Transverse colon (tissue), 4 donors: ENCODE measurements at regions not wholly inside any gene's neighbourhood (a gene's known extent, or its start where the extent isn't known, plus 50 kb on each side); places are given as distances from the start of the nearest gene placed in this dataset.

Experiments used
- DNase-seq: peaks from one replicate; pipeline ENCODE4 v3.0.0-alpha.2; 2019
- H3K27ac ChIP-seq, 4 donors: fragments of 200-600 bp; sonication (generic); 2 replicates each; pipeline ENCODE4 v1.5.1; 2016 to 2018; ENCODE audit warnings: inconsistent platforms in 4 of 4
- H3K27me3 ChIP-seq: fragments of 200-600 bp; sonication (generic); 2 replicates; pipeline ENCODE4 v1.5.1; 2017; ENCODE audit warnings: inconsistent platforms
- H3K36me3 ChIP-seq, 4 donors: fragments of 200-600 bp; sonication (generic); 2 replicates each; pipeline ENCODE4 v1.5.1; 2017 to 2019; ENCODE audit warnings: inconsistent platforms in 4 of 4
- H3K4me1 ChIP-seq, 4 donors: fragments of 200-600 bp; sonication (generic); 2 replicates each; pipeline ENCODE4 v1.5.1; 2017 to 2020; ENCODE audit warnings: inconsistent platforms in 4 of 4
- H3K4me3 ChIP-seq, 4 donors: fragments of 200-600 bp; sonication (generic); 1 replicate in 1 of 4; 2 replicates in 3 of 4; pipeline versions ENCODE4 v1.5.1 to v1.6.1; 2017 to 2019; ENCODE audit warnings: inconsistent platforms in 4 of 4
- H3K9me3 ChIP-seq, 2 donors: fragments of 200-600 bp; sonication (generic); 2 replicates each; pipeline ENCODE4 v1.5.1; 2017 to 2019; ENCODE audit warnings: inconsistent platforms in 2 of 2
- EP300 ChIP-seq: sonication (generic); formaldehyde crosslinking; IDR thresholded peaks from one replicate; pipeline ENCODE4 v1.6.1; 2017; ENCODE audit warnings: antibody characterized with exemption, low read depth
- POLR2A ChIP-seq: fragments of 450-650 bp; IDR thresholded peaks from one replicate; pipeline ENCODE4 v1.6.1; 2016; ENCODE audit warnings: antibody characterized with exemption, mild to moderate bottlenecking, moderate library complexity
- POLR2AphosphoS5 ChIP-seq, 3 donors: sonication (generic); formaldehyde crosslinking; IDR thresholded peaks; one replicate each; pipeline ENCODE4 v1.6.1; 2016; ENCODE audit warnings: antibody characterized with exemption in 3 of 3
- WGBS, 2 donors: methylation state at CpG; one replicate each; pipeline ENCODE4 v1.1.5; 2018; ENCODE audit warnings: low coverage in 1 of 2; 5-methylcytosine and 5-hydroxymethylcytosine counted together
- in situ Hi-C, 4 donors: fragments of 200-750 bp; cut with MboI; loops; one replicate each; pipeline versions ENCODE4 v1.15.0 to v1.15.1; 2017; ENCODE audit warnings: low sequenced_read_pairs in 3 of 4, low pct_ligation_motif_present in 1 of 4, low pct_unique_long_range_greater_than_20kb in 1 of 4
- intact Hi-C: fragments of 100-400 bp; cut with DNase I; formaldehyde crosslinking; loops from one replicate; pipeline ENCODE4 v1.15.1; 2023; ENCODE audit warnings: low total_unique reads
- TF ChIP-seq, protein P1 (sequence below), 5 experiments: fragments of 200-600 bp in 3 of 5; fragments of 450-650 bp in 2 of 5; sonication (generic) in 3 of 5; IDR thresholded peaks; 1 replicate in 2 of 5; 2 replicates in 3 of 5; pipeline ENCODE4 v1.5.1; 2016 to 2017; ENCODE audit warnings: antibody characterized with exemption in 5 of 5, inconsistent platforms in 3 of 5, mild to moderate bottlenecking in 2 of 5, moderate library complexity in 1 of 5

DNA sequence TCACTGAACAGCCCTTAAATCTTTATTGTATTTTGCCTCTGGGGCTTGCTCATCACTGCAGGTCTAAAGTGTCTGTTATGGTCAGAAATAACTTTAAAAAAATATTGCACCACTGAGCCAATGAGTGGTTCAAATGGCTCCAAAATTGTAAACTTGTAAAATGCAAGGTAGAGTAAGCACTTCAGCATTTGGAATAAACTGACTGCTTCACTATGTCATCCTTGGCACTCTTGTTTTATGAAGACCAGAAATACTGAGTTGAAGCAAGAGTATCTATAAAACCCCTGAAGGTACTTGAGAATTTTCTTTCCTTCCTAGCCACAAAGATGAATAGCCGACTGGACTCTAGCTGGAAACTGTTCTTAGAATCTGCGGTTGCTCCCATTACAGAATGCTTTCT is 390.3 kb upstream of the DPH6 start:
- TF ChIP-seq POLR2A (no peak), EP300 (no peak), POLR2AphosphoS5 (IDR thresholded peaks at IDR 0.05) (no peak)
- TF ChIP-seq, protein P1, sequence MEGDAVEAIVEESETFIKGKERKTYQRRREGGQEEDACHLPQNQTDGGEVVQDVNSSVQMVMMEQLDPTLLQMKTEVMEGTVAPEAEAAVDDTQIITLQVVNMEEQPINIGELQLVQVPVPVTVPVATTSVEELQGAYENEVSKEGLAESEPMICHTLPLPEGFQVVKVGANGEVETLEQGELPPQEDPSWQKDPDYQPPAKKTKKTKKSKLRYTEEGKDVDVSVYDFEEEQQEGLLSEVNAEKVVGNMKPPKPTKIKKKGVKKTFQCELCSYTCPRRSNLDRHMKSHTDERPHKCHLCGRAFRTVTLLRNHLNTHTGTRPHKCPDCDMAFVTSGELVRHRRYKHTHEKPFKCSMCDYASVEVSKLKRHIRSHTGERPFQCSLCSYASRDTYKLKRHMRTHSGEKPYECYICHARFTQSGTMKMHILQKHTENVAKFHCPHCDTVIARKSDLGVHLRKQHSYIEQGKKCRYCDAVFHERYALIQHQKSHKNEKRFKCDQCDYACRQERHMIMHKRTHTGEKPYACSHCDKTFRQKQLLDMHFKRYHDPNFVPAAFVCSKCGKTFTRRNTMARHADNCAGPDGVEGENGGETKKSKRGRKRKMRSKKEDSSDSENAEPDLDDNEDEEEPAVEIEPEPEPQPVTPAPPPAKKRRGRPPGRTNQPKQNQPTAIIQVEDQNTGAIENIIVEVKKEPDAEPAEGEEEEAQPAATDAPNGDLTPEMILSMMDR (IDR thresholded peaks at IDR 0.05): no peak
- no peak overlapping the region for H3K27ac ChIP-seq
- WGBS, 2 donors: 63 to 90% methylated on average over 2 of the region's 2 CpGs
- H3K27me3 ChIP-seq: no peaks in the 10 kb centered on the region
- no peaks in the 10 kb centered on the region for H3K9me3 ChIP-seq
- H3K4me3 ChIP-seq: no peak overlapping the region
- DNase-seq: no peak
- intact Hi-C loops: no loop called here
- in situ Hi-C loops: no loop called here
- H3K4me1 ChIP-seq: no peaks in the 10 kb centered on the region
- H3K36me3 ChIP-seq: no peaks in the 10 kb centered on the region

DNA sequence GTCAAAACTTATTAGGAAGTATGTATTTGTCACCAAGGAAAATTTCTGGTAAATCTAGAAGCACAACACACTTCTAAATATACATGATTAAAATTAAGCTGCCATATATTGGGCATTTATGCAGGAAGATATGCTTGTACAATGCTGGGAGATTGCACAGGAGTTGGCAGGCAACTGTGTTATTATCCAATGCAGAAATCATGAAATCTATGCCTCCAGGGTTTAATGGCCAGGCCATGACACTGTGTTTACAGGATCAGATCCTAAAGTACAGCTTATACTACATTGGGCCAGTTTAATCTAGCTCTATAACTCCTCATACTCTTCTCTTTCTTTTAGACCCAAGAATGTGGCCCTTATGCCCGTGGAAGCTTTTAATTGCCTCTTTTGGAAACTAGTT is 391.4 kb upstream of the DPH6 start:
- no peak for DNase-seq
- in situ Hi-C loops: no loop called here
- WGBS, 2 donors: 56 to 80% methylated on average over 1 of the region's 1 CpG
- H3K4me3 ChIP-seq: no peak overlapping the region
- H3K36me3 ChIP-seq: no peaks in the 10 kb centered on the region
- no peaks in the 10 kb centered on the region for H3K27me3 ChIP-seq
- H3K9me3 ChIP-seq: no peaks in the 10 kb centered on the region
- no peaks in the 10 kb centered on the region for H3K4me1 ChIP-seq
- TF ChIP-seq POLR2A (no peak), EP300 (no peak), POLR2AphosphoS5 (IDR thresholded peaks at IDR 0.05) (no peak)
- TF ChIP-seq, protein P1 (IDR thresholded peaks at IDR 0.05): no peak
- intact Hi-C loops: no loop called here
- no peak overlapping the region for H3K27ac ChIP-seq

DNA sequence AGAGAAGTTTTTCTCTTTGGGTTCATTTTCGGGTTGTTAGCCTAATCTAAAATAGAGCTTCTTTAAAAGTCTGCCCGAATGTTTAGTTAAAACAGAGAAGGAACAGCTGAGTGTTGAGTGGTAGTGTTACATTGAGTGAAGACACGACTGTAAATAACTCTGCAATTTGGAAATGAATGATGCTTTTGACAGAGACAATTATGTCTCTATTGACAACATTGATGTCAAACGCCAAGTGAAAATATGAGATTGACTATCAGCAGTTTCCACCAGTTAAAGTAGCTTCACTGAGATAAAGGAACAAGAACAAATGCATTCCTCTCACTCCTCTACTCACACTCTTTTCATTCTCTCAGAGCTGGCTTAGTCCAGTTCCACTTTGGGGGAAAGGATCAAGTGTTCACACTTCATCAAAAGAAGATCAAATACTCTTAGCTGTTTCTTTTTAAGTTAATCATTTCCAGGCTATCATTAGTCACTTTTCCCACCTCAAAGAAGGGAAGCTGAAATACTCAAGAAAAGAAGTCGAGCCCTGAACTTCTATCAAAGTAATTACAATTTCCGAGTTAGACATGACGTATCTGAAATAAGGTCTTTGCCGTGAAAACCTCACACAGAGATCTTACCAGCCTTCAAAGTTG is 399.1 kb upstream of the DPH6 start:
- no peak for DNase-seq
- in situ Hi-C loops: no loop called here
- WGBS, 2 donors: 77 to 79% methylated on average over 8 of the region's 8 CpGs
- no peaks in the 10 kb centered on the region for H3K27me3 ChIP-seq
- H3K27ac ChIP-seq: no peak overlapping the region
- H3K9me3 ChIP-seq: no peaks in the 10 kb centered on the region
- H3K4me3 ChIP-seq: no peak overlapping the region
- TF ChIP-seq EP300 (no peak), POLR2AphosphoS5 (IDR thresholded peaks at IDR 0.05) (no peak), POLR2A (no peak)
- TF ChIP-seq, protein P1 (IDR thresholded peaks at IDR 0.05): no peak
- H3K36me3 ChIP-seq: no peaks in the 10 kb centered on the region
- intact Hi-C loops: no loop called here
- H3K4me1 ChIP-seq: no peaks in the 10 kb centered on the region

DNA sequence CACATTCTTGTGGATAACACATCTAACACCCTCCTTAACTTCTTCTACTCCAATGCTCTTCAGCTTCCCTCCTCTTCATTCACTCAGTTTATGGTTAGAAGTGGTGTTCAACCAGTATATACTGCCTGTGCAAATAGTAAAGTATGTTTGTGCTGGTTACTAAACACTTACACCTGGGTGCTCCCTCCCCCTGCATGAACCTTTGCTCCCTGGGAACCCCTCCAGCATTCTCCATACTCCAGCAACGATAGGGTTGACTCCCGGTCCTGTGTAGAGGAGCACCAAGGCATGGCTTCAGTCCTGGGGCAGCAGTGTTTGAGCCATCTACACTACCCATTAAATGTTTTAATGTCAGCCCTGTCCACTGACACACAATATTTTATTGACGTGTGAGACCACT is 407.5 kb upstream of the DPH6 start:
- H3K4me3 ChIP-seq: no peak overlapping the region
- WGBS, 2 donors: 59 to 71% methylated on average over 3 of the region's 3 CpGs

More for the DNA sequence above, 407.5 kb upstream of the DPH6 start:
- Histone ChIP-seq H3K36me3 (no peaks in the 10 kb centered on the region), H3K4me1 (no peaks in the 10 kb centered on the region), H3K27me3 (no peaks in the 10 kb centered on the region), H3K9me3 (no peaks in the 10 kb centered on the region), H3K27ac (no peak overlapping the region)
- TF ChIP-seq POLR2A (no peak), POLR2AphosphoS5 (IDR thresholded peaks at IDR 0.05) (no peak), EP300 (no peak)
- TF ChIP-seq, protein P1 (IDR thresholded peaks at IDR 0.05): no peak
- intact Hi-C loops (no loop called here), in situ Hi-C loops (no loop called here)
- no peak for DNase-seq
